ENCODE measurements at regions not wholly inside any gene's neighbourhood (a gene's known extent, or its start where the extent isn't known, plus 50 kb on each side); places are given as distances from the start of the nearest gene placed in this dataset.

- TF ChIP-seq CTCF (IDR thresholded peaks at IDR 0.05) (no peak), POLR2A (IDR thresholded peaks at IDR 0.05; ENCODE audit: low read depth) (no peak), EP300 (IDR thresholded peaks at IDR 0.05) (no peak), POLR2AphosphoS5 (IDR thresholded peaks at IDR 0.05) (no peak)
These were observed 177.7 kb downstream of the CXCL12 start for GRCh38 chr10:44207160-44207559.
